CD14-positive monocyte (primary cell): ENCODE measurements at regions not wholly inside any gene's neighbourhood (a gene's known extent, or its start where the extent isn't known, plus 50 kb on each side); places are given as distances from the start of the nearest gene placed in this dataset.

Experiments
- DNase-seq, 3 donors: peaks; one replicate each; pipeline ENCODE4 v3.0.0-alpha.2; 2011 to 2022
- H2AFZ ChIP-seq: 2 replicates; pipeline ENCODE4 v1.6.0; 2012; ENCODE audit warnings: mild to moderate bottlenecking, low read depth, low read length, inconsistent platforms; ENCODE audit not compliant: insufficient read depth, poor library complexity, severe bottlenecking
- H3K27ac ChIP-seq, 2 donors: 1 replicate in 1 of 2; 2 replicates in 1 of 2; pipeline ENCODE4 v1.5.1; 2012 to 2013; ENCODE audit warnings: low read length in 2 of 2, control low read depth in 1 of 2, inconsistent platforms in 1 of 2, low read depth in 1 of 2, mild to moderate bottlenecking in 1 of 2
- H3K27me3 ChIP-seq, 2 donors: one replicate each; pipeline versions ENCODE4 v1.6.0 to v1.6.1; 2011 to 2013; ENCODE audit warnings: low read length in 2 of 2; ENCODE audit not compliant: control insufficient read depth in 2 of 2, insufficient read depth in 2 of 2
- H3K36me3 ChIP-seq, 2 donors: replicated peaks in 1 of 2; 1 replicate in 1 of 2; 2 replicates in 1 of 2; pipeline versions ENCODE4 v1.5.1 to v1.6.1; 2012 to 2013; ENCODE audit warnings: low read length in 2 of 2, control low read depth in 1 of 2, inconsistent platforms in 1 of 2, mild to moderate bottlenecking in 1 of 2; ENCODE audit not compliant: insufficient read depth in 2 of 2, control insufficient read depth in 1 of 2
- H3K4me1 ChIP-seq, 2 donors: 1 replicate in 1 of 2; 2 replicates in 1 of 2; pipeline versions ENCODE4 v1.5.1 to v1.6.1; 2012 to 2013; ENCODE audit warnings: low read length in 2 of 2, control low read depth in 1 of 2, inconsistent platforms in 1 of 2, mild to moderate bottlenecking in 1 of 2, moderate library complexity in 1 of 2; ENCODE audit not compliant: insufficient read depth in 2 of 2, control insufficient read depth in 1 of 2
- H3K4me2 ChIP-seq: replicated peaks from 2 replicates; pipeline ENCODE3; 2012; ENCODE audit warnings: low read length, moderate library complexity, mild to moderate bottlenecking; ENCODE audit not compliant: poor library complexity, severe bottlenecking; ENCODE audit errors: extremely low read depth
- H3K4me3 ChIP-seq, 3 experiments: fragments of 200-600 bp in 1 of 3; sonication (generic) in 1 of 3; replicated peaks in 1 of 3; 1 replicate in 2 of 3; 2 replicates in 1 of 3; pipeline ENCODE4 v1.5.1; 2011 to 2013; ENCODE audit warnings: low read length in 3 of 3, mild to moderate bottlenecking in 3 of 3, control low read depth in 2 of 3, low read depth in 2 of 3, inconsistent platforms in 1 of 3, moderate library complexity in 1 of 3
- H3K79me2 ChIP-seq: 2 replicates; pipeline ENCODE4 v1.6.0; 2012; ENCODE audit warnings: mild to moderate bottlenecking, control low read depth, inconsistent platforms, low read length, moderate library complexity; ENCODE audit not compliant: insufficient read depth
- H3K9ac ChIP-seq: 2 replicates; pipeline ENCODE4 v1.6.0; 2017; ENCODE audit warnings: low read length, mild to moderate bottlenecking; ENCODE audit not compliant: insufficient read depth, poor library complexity, severe bottlenecking
- H3K9me3 ChIP-seq, 2 donors: replicated peaks in 1 of 2; 1 replicate in 1 of 2; 2 replicates in 1 of 2; pipeline versions ENCODE4 v1.5.1 to v1.6.1; 2012 to 2013; ENCODE audit warnings: low read length in 2 of 2, control low read depth in 1 of 2; ENCODE audit not compliant: control insufficient read depth in 1 of 2, insufficient read depth in 1 of 2
- H4K20me1 ChIP-seq: 2 replicates; pipeline ENCODE4 v1.6.0; 2012; ENCODE audit warnings: mild to moderate bottlenecking, low read length, control low read depth, moderate library complexity; ENCODE audit not compliant: insufficient read depth
- H3K27ac Mint-ChIP-seq, 7 donors: one replicate each; pipeline ENCODE4 v1.8.0; 2020; ENCODE audit warnings: mild to moderate bottlenecking in 7 of 7, mixed read lengths in 7 of 7, moderate library complexity in 6 of 7, inconsistent platforms in 2 of 7
- H3K27me3 Mint-ChIP-seq, 3 donors: one replicate each; pipeline ENCODE4 v1.8.0; 2021 to 2022; ENCODE audit warnings: low read depth in 3 of 3, mild to moderate bottlenecking in 3 of 3, mixed read lengths in 3 of 3, moderate library complexity in 3 of 3, inconsistent platforms in 1 of 3
- H3K36me3 Mint-ChIP-seq, 2 donors: one replicate each; pipeline ENCODE4 v1.8.0; 2020; ENCODE audit warnings: mixed read lengths in 2 of 2, inconsistent platforms in 1 of 2, mild to moderate bottlenecking in 1 of 2
- H3K4me1 Mint-ChIP-seq: one replicate; pipeline ENCODE4 v1.8.0; 2020; ENCODE audit warnings: mild to moderate bottlenecking, mixed read lengths
- H3K4me3 Mint-ChIP-seq, 2 donors: one replicate each; pipeline ENCODE4 v1.8.0; 2020; ENCODE audit warnings: mild to moderate bottlenecking in 2 of 2, mixed read lengths in 2 of 2, moderate library complexity in 1 of 2
- H3K9me3 Mint-ChIP-seq, 7 donors: one replicate each; pipeline ENCODE4 v1.8.0; 2020 to 2022; ENCODE audit warnings: mixed read lengths in 7 of 7, mild to moderate bottlenecking in 6 of 7, moderate library complexity in 6 of 7, inconsistent platforms in 2 of 7
- WGBS: methylation state at CpG from one replicate; pipeline ENCODE4 v1.1.5; 2013; ENCODE audit warnings: missing lambda C conversion rate; ENCODE audit not compliant: insufficient coverage; 5-methylcytosine and 5-hydroxymethylcytosine counted together
- intact Hi-C, 2 donors: fragments of 100-400 bp; cut with micrococcal nuclease; formaldehyde crosslinking; loops; one replicate each; pipeline versions ENCODE4 v1.15.0 to v1.15.1; 2023
- TF ChIP-seq, protein P1 (sequence below): fragments of 200-600 bp; IDR thresholded peaks from one replicate; pipeline ENCODE4 v1.8.0; 2022; ENCODE audit warnings: antibody characterized with exemption, mild to moderate bottlenecking

DNA sequence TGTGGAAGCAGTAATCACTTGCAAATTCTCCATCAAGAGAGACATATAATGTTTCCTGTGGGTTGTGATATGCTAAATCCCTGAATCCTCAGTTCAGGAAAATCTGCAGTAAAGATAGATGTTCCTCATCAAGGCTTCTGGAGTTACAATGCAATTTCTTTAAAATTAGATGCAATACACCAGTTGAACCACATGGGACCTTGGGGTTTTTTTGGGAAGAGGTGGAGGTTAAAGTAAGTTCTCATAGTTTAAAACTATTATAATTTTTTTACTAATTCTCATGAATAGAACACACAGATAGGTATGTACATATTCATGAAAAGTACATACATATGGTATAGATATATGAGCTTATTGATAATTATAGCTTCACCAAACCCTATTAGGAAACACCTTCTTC, 496.2 kb downstream of the SATB2 start:
- H3K79me2 ChIP-seq = no peaks in the 10 kb centered on the region
- H3K4me1 ChIP-seq = no peaks in the 10 kb centered on the region
- intact Hi-C loops = no loop called here
- no peak overlapping the region for H3K27ac Mint-ChIP-seq
- no peaks in the 10 kb centered on the region for H3K36me3 ChIP-seq
- no peak overlapping the region for H3K27ac ChIP-seq
- H3K4me3 Mint-ChIP-seq = no peak overlapping the region
- no peaks in the 10 kb centered on the region for H3K4me1 Mint-ChIP-seq
- H4K20me1 ChIP-seq = no peaks in the 10 kb centered on the region
- H3K9ac ChIP-seq = no peak overlapping the region
- H3K4me2 ChIP-seq = no peak overlapping the region
- peaks cover 0 to 1% (median 0%) of the 10 kb centered on the region in 3 donors for H3K27me3 Mint-ChIP-seq
- no peak overlapping the region for H3K4me3 ChIP-seq
- DNase-seq = no peak
- no peaks in the 10 kb centered on the region for H3K9me3 ChIP-seq
- no peaks in the 10 kb centered on the region for H3K27me3 ChIP-seq
- H3K9me3 Mint-ChIP-seq = no peaks in the 10 kb centered on the region
- no peaks in the 10 kb centered on the region for H3K36me3 Mint-ChIP-seq
- TF ChIP-seq, protein P1, sequence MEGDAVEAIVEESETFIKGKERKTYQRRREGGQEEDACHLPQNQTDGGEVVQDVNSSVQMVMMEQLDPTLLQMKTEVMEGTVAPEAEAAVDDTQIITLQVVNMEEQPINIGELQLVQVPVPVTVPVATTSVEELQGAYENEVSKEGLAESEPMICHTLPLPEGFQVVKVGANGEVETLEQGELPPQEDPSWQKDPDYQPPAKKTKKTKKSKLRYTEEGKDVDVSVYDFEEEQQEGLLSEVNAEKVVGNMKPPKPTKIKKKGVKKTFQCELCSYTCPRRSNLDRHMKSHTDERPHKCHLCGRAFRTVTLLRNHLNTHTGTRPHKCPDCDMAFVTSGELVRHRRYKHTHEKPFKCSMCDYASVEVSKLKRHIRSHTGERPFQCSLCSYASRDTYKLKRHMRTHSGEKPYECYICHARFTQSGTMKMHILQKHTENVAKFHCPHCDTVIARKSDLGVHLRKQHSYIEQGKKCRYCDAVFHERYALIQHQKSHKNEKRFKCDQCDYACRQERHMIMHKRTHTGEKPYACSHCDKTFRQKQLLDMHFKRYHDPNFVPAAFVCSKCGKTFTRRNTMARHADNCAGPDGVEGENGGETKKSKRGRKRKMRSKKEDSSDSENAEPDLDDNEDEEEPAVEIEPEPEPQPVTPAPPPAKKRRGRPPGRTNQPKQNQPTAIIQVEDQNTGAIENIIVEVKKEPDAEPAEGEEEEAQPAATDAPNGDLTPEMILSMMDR = no peak
- no peak overlapping the region for H2AFZ ChIP-seq

DNA sequence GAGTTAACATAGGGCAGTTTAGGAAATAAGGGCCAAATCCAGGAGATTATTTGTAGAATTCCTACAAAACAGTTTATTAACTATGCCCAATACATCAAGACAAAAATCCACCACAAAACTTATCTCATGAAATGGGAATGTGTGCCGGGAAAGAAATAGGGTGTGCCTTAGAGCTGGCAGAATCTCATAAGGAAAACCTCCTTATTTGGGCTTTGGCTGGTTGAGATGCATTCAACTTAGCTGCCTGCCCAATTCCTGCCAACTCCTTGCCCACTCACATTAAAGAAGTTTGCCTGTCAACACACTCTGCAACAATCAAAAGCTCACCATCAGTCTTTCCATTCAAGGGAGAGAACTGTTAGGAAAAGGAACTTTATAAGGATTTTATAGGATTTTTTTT, 500.6 kb downstream of the SATB2 start:
- Histone ChIP-seq H3K4me2 (no peak overlapping the region), H3K4me1 (no peaks in the 10 kb centered on the region), H3K4me3 (no peak overlapping the region), H3K9ac (no peak overlapping the region), H3K9me3 (no peaks in the 10 kb centered on the region), H4K20me1 (no peaks in the 10 kb centered on the region), H3K27me3 (no peaks in the 10 kb centered on the region), H3K79me2 (no peaks in the 10 kb centered on the region), H3K27ac (no peak overlapping the region), H3K36me3 (no peaks in the 10 kb centered on the region), H2AFZ (no peak overlapping the region)
- TF ChIP-seq, protein P1 = no peak
- no peak overlapping the region for H3K27ac Mint-ChIP-seq
- no peak for DNase-seq
- WGBS = no CpG with 5 or more reads among the region's 1 CpG
- peaks cover 0 to 1% (median 1%) of the 10 kb centered on the region in 3 donors for H3K27me3 Mint-ChIP-seq
- peaks cover 0 to 3% (median 0%) of the 10 kb centered on the region in 7 donors for H3K9me3 Mint-ChIP-seq
- intact Hi-C loops = no loop called here
- no peak overlapping the region for H3K4me3 Mint-ChIP-seq
- H3K4me1 Mint-ChIP-seq = no peaks in the 10 kb centered on the region
- no peaks in the 10 kb centered on the region for H3K36me3 Mint-ChIP-seq
